HG03159 (cell line): ENCODE measurements at regions not wholly inside any gene's neighbourhood (a gene's known extent, or its start where the extent isn't known, plus 50 kb on each side); places are given as distances from the start of the nearest gene placed in this dataset.
"Not testable (repeated sequence)": the region's sequence is repeated elsewhere in the genome, so short reads cannot be mapped to it uniquely, and the experiment has no call there.

Experiments used
- ATAC-seq: cut with Tn5 transposase; IDR thresholded peaks from one replicate; pipeline ENCODE4 v1.9.1; 2021; ENCODE audit warnings: mild to moderate bottlenecking, moderate library complexity; ENCODE audit not compliant: unreplicated experiment

- ATAC-seq = no peak
Measured at GRCh38 chr6:155889410-155889809, 433.8 kb upstream of the NOX3 start.

- no peak for ATAC-seq
Measured at GRCh38 chr6:155887421-155887820, 431.8 kb upstream of the NOX3 start.

- ATAC-seq = no peak
Measured at GRCh38 chr6:155883741-155884140, 428.1 kb upstream of the NOX3 start.

DNA sequence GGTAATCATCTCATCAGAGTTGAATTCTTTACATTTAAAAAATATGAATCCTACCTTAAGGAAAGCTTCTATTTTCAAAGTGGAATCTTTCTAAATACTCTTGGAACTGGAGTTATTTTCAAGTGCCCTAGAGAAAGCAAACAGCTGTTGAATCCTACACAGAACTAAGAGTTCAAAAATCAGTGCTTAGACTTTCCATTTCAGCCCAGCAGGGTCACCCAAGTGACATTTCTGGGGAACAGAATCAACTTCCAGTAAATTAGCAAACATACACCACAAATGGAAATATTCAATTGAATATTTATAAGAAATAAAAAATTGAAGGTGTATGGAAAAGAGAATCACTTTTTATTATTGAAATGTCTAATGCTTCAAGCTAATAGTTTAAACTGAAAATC lies 427.7 kb upstream of the NOX3 start:
- no peak for ATAC-seq

DNA sequence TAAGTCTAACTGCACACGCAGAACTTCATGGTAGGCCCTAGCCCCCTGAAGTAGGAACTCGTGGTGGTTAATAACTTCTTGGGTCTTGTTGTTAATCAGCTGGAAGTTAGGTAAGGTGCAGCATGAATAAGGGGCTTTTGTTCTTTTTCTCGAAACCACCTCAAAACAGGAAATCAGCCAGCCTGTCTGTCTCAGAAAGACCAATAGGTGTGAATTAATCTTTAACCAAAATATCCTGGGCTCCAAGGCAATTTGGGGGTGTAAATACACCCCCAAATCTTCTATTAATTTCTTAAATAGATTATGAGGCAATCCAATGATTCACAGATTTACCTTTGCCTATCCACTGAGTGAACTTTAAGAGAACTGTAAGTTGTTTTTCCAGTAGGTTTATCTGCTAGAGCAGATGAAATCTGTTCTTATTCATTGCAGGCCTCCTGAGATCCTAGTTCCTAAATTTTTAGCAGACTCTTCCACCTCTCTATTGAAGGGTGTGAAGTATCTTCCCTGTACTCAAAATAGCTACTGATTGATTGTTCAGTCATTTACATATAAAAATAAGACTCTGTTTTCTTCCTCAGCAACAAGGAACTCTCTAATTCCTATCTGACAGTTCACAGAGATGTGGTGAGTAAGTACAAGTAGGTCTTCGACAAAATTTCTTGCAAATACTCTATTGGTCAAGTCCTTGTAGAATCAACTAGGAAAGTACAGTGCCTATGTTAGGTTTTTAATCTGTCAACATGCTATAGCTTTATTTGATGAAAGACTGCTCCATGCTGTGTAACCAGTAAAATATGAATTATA lies 427.1 kb upstream of the NOX3 start:
- peak; percentile 90 for ATAC-seq

DNA sequence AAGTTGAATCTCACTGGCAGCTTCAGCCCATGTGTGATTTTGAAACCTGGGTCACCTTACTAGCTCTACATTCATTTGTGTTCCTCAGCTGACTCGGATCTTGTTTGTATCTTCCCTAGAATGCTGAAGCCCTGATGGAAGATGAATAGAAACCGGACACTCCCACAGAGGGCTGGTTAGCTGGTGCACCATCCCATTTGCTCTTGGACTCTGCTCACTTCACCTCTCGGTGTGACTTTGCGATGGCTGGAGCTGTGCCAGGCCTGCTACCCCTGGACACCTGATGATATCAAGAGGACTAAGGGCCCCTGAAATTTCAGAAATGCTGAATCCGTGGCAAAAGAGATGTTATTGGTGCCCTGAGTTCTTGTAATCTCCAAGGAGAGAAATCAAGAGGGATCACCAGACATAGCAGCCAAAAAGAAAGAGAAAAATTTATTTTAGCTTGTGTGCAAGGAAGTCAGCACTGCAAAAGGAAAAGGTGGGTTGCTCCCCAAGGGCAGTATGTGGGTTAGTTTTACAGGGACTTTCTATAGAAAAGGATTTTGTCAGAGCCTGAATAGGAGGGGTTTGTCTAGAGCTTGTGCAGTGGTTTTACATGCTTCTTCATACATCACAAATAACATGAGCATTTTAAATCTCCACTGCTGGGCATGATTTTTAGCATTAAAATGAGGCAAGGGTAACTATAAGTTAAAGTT lies 426.3 kb upstream of the NOX3 start:
- peak; percentile 11 for ATAC-seq

DNA sequence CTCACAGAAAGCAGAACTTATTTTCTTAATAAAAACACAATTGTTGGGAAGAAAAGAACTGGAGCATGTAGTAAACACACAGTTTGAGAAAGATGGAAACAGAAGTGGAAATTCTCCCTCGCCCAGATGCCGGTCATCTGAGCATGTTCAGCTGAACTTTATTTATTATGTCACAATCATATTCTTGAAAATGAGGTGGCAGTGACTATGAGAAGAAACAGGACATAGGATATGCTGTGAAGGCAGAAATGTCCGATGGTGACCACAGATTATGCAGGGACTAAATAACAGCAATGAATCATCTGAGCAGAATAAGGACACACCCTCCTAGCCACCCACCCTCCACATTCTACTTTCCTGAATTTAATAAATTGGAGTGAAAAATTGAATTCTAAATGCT lies 425.3 kb upstream of the NOX3 start:
- ATAC-seq = no peak

DNA sequence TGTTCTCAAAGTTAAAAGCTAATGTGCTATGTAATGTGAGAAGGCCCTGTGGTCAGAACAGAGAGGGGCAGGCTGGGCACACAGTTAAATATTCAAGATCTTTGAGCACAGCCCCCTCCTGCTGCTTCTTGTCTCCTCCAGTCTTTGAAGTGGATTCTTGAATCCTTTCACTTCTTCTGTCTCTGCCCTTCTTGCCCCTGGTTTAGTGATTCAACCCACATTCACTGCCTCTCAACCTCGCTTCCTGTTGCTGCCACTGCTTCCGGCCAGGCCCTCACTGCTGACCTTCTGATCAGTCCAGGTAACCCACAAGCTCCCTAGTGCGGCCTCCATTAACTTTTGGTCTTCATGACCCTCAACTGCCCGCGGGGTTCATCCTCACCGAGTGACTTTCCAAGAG lies 417.3 kb upstream of the NOX3 start:
- ATAC-seq = peak; percentile 54

- no peak for ATAC-seq
Measured at GRCh38 chr6:155867682-155868081, 412.0 kb upstream of the NOX3 start.

DNA sequence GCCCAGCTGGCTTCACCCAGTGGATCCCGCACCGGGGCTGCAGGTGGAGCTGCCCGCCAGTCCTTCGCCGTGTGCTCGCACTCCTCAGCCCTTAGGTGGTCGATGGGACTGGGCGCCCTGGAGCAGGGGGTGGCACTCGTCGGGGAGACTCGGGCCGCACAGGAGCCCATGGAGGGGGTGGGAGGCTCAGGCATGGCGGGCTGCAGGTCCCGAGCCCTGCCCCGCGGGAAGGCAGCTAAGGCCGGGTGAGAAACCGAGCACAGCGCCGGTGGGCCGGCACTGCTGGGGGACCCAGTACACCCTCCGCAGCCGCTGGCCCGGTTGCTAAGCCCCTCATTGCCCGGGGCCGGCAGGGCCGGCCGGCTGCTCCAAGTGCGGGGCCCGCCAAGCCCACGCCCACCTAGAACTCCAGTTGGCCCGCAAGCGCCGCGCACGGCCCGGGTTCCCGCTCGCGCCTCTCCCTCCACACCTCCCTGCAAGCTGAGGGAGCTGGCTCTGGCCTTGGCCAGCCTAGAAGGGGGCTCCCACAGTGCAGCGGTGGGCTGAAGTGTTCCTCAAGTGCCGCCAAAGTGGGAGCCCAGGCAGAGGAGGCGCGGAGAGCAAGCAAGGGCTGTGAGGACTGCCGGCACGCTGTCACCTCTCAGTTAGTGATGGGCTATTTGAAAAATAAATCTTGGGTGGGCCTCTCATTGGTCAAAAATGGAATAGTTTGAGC lies 411.2 kb upstream of the NOX3 start:
- not testable (repeated sequence) for ATAC-seq

GRCh38 chr6:155861821-155862220 lies 406.2 kb upstream of the NOX3 start:
- no peak for ATAC-seq

DNA sequence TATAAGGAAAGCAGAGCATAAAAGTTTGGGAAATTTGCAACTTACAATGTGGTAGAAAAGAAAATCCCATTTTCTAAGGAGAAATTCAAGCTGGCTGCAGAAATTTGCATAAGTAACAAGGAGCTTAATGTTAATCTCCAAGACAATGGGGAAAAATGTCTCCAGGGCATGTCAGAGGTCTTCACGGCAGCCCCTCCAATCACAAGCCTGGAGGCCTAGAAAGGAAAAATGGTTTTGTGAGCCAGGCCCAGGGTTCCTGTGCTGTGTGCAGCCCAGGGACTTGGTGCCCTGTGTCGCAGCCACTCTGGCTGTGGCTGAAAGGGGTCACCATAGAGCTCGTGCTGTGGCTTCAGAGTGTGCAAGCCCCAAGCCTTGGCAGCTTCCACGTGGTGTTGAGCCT lies 403.3 kb upstream of the NOX3 start:
- not testable (repeated sequence) for ATAC-seq

DNA sequence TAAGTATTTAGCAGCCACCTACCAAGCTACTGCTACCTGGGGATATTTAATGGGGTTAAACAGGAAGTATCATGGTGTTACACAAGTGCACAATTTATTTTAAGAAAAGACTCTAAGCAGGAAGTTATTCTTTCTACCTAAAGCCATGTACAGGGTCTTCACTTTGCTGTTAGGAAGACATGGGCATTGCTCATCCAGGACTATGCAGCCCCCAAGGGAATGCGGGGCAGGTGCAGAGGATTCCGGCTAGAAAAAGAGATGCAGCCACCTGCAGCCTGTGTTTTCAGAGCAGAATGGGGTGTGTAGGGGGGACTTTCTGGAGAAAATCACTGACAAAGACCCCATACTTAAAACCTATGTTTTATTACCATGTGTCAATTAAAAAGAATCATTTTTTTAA lies 399.1 kb upstream of the NOX3 start:
- no peak for ATAC-seq

GRCh38 chr6:155853011-155853410 lies 397.4 kb upstream of the NOX3 start:
- ATAC-seq = no peak

GRCh38 chr6:155850408-155850841 lies 394.8 kb upstream of the NOX3 start:
- ATAC-seq = no peak

DNA sequence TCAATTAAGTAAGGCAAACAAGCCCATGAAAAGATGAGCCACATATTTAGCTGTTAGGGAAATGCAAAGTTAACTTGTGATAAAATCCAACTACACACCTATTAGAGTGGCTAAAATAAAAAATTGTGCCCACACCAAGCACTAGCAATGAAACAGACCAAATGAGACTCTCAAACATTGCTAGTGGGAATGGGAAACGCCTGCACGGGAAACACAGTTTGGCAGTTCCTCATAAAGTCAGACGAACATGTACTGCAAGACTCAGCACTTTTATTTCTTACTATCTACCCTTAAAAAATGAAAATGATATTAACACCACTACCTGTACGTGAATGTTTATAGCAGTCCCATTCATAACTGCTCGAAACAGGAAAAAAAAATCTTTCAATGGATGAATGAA lies 392.1 kb upstream of the NOX3 start:
- ATAC-seq = no peak

GRCh38 chr6:155837474-155837873 lies 381.8 kb upstream of the NOX3 start:
- ATAC-seq = no peak

DNA sequence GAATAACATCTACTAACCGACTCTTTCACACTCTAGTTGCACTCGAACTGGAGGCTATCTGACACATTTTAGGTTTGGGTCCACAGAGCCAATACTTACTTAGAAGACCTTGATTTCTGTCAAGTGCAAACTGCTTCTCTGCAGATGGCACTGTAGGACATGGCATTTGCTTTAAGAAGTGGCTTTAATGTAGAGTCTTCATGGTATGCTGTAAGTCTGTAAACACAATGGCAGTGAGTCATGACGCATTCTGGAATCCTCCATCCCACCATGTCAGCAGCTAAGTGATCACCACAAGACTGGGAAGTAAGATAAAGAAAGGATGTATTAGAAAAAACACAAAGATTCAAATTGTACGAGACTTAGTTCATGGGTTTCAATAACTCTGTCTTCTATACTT lies 377.0 kb upstream of the NOX3 start:
- no peak for ATAC-seq

DNA sequence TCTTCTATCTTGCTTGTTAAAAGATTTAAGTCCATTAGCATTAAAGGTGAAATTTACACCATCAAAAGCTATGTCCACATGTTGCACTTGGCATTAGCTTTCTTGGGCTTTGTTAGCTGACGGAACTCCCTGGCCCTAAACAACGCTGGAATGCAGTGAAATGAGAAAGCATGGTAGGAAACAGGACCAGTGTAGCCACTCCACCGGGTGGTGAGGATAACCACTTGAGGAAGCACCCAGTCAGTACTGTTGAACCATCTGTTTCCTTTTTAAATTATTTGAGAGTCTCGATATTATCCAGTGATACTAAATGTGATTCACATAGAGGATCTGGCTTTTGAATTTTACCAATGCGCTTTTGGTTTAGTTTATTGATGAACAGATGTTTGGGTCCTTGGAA lies 374.9 kb upstream of the NOX3 start:
- no peak for ATAC-seq

DNA sequence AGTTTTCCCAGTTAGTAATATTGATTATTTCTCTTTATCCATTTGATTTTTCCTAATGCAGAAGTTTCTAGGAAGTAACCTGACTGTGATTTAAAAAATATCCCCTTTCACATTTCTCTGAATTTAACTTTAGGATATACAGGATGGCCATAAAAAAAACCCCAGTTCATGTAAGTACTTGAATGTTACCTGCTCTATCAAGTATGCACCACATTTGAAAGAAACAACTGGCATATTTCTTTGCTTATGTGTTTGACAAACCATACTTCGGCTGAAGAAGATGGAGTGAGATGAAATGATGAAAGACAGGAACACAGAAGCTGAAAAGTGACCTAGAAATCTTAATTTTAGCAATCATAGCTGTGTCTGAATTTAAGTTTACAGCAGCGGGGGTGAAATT lies 374.0 kb upstream of the NOX3 start:
- ATAC-seq = no peak

DNA sequence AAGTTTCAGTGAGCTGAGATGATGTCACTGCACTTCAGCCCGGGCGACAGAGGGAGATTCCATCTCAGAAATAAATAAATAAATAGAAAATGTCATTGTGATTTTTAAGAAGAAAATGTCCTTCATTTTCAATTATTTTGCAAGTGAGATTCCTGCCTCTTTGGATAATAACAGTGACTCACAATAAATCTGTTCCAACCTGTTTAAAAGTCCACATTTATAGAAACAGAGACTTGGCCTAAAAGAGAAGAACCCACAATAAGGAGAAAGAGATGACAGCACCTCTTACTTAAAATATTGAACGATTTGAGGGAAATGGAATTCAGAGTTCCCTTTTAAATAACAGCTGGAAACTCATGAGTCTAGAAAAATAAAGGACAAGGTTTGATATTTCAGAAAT lies 373.4 kb upstream of the NOX3 start:
- no peak for ATAC-seq

- ATAC-seq = no peak
Measured at GRCh38 chr6:155818698-155819097, 363.1 kb upstream of the NOX3 start.
